ENCODE measurements at regions not wholly inside any gene's neighbourhood (a gene's known extent, or its start where the extent isn't known, plus 50 kb on each side); places are given as distances from the start of the nearest gene placed in this dataset.

GRCh38 chr6:54515013-54515412, 206.8 kb downstream of the TINAG start:
- TF ChIP-seq ZNF274 (IDR thresholded peaks at IDR 0.05; ENCODE audit: borderline replicate concordance, low read depth, low read length) (no peak), TCF7L2 (IDR thresholded peaks at IDR 0.05; ENCODE audit: low read depth, low read length) (no peak), FOXM1 (IDR thresholded peaks at IDR 0.05; ENCODE audit: low read depth) (no peak), FOXM1 (CRISPR knock-in tag; IDR thresholded peaks at IDR 0.05; ENCODE audit: low read depth) (no peak), CBFA2T2 (conservative IDR thresholded peaks at IDR 0.05) (no peak), POLR2AphosphoS5 (IDR thresholded peaks at IDR 0.05; ENCODE audit: control insufficient read depth, insufficient read depth, low read depth, low read length) (no peak)
